ENCODE measurements at regions not wholly inside any gene's neighbourhood (a gene's known extent, or its start where the extent isn't known, plus 50 kb on each side); places are given as distances from the start of the nearest gene placed in this dataset.

- Mint-ChIP-seq H3K36me3 (ENCODE audit: low read depth) (peaks cover 5% of the 10 kb centered on the region), H3K27me3 (ENCODE audit: low read depth, poor library complexity) (no peaks in the 10 kb centered on the region), H3K9me3 (peaks cover 15% of the 10 kb centered on the region), H3K4me1 (no peaks in the 10 kb centered on the region), H3K27ac (no peak overlapping the region), H3K4me3 (no peak overlapping the region)
- no peak for TF ChIP-seq CTCF (IDR thresholded peaks at IDR 0.05)
- no peak for DNase-seq
Measured at GRCh38 chr15:45855210-45855906, 220.5 kb downstream of the SQOR start.

GRCh38 chr15:45855907-45856579 lies 221.2 kb downstream of the SQOR start:
- Mint-ChIP-seq H3K27me3 (ENCODE audit: low read depth, poor library complexity) (no peaks in the 10 kb centered on the region), H3K4me1 (no peaks in the 10 kb centered on the region), H3K9me3 (peaks cover 10% of the 10 kb centered on the region), H3K4me3 (no peak overlapping the region), H3K36me3 (ENCODE audit: low read depth) (no peaks in the 10 kb centered on the region), H3K27ac (no peak overlapping the region)
- no peak for TF ChIP-seq CTCF (IDR thresholded peaks at IDR 0.05)
- no peak for DNase-seq

- no peak for TF ChIP-seq CTCF (IDR thresholded peaks at IDR 0.05)
- Mint-ChIP-seq H3K4me3 (no peak overlapping the region), H3K36me3 (ENCODE audit: low read depth) (no peaks in the 10 kb centered on the region), H3K9me3 (peaks cover 4% of the 10 kb centered on the region), H3K4me1 (no peaks in the 10 kb centered on the region), H3K27ac (no peak overlapping the region), H3K27me3 (ENCODE audit: low read depth, poor library complexity) (no peaks in the 10 kb centered on the region)
- no peak for DNase-seq
Measured at GRCh38 chr15:45857291-45857690, 222.5 kb downstream of the SQOR start.

- H3K36me3 Mint-ChIP-seq (ENCODE audit: low read depth), result no peaks in the 10 kb centered on the region
- no peak overlapping the region for H3K4me3 Mint-ChIP-seq
- H3K9me3 Mint-ChIP-seq, result peaks cover 4% of the 10 kb centered on the region
- H3K27me3 Mint-ChIP-seq (ENCODE audit: low read depth, poor library complexity), result no peaks in the 10 kb centered on the region
- H3K27ac Mint-ChIP-seq, result no peak overlapping the region
- H3K4me1 Mint-ChIP-seq, result no peaks in the 10 kb centered on the region
- DNase-seq, result no peak
- no peak for TF ChIP-seq CTCF (IDR thresholded peaks at IDR 0.05)
Measured at GRCh38 chr15:45858491-45858890, 223.7 kb downstream of the SQOR start.

- Mint-ChIP-seq H3K27ac (no peak overlapping the region), H3K4me1 (no peaks in the 10 kb centered on the region), H3K9me3 (peaks cover 4% of the 10 kb centered on the region), H3K36me3 (ENCODE audit: low read depth) (no peaks in the 10 kb centered on the region), H3K4me3 (no peak overlapping the region), H3K27me3 (ENCODE audit: low read depth, poor library complexity) (no peaks in the 10 kb centered on the region)
- TF ChIP-seq CTCF (IDR thresholded peaks at IDR 0.05), result no peak
- DNase-seq, result no peak
Measured at GRCh38 chr15:45862034-45862433, 227.2 kb downstream of the SQOR start.

All from nephron progenitor cell (in vitro differentiated cells).